ENCODE measurements at regions not wholly inside any gene's neighbourhood (a gene's known extent, or its start where the extent isn't known, plus 50 kb on each side); places are given as distances from the start of the nearest gene placed in this dataset.

- Histone ChIP-seq H3K9me3 (ENCODE audit: low read length) (no peaks in the 10 kb centered on the region), H3K4me3 (replicated peaks in 1 of 3; ENCODE audit: insufficient read depth in 1 of 3, low read depth in 2 of 3, low read length in 3 of 3) (no peak overlapping the region), H3K4me2 (ENCODE audit: low read depth, low read length) (no peak overlapping the region), H3K27me3 (ENCODE audit: control insufficient read depth in 1 of 2, insufficient read depth in 2 of 2, low read length in 2 of 2) (no peaks in the 10 kb centered on the region; a peak in 1 of 5 replicates), H3K79me2 (ENCODE audit: insufficient read depth, low read length) (no peaks in the 10 kb centered on the region), H4K20me1 (ENCODE audit: insufficient read depth, low read length) (no peaks in the 10 kb centered on the region), H3K9ac (ENCODE audit: insufficient read depth, low read depth, low read length) (no peak overlapping the region), H3K36me3 (replicated peaks in 1 of 2; ENCODE audit: control insufficient read depth in 1 of 2, insufficient read depth in 2 of 2, low read length in 2 of 2) (no peaks in the 10 kb centered on the region), H3K27ac (ENCODE audit: extremely low read length, insufficient read depth, low read length) (no peak overlapping the region), H2AFZ (ENCODE audit: low read length) (no peak overlapping the region), H3K4me1 (ENCODE audit: insufficient read depth, low read length) (no peaks in the 10 kb centered on the region)
- FAIRE-seq (no peak), DNase-seq (ENCODE audit: low spot score) (no peak), ATAC-seq (no peak)
- WGBS (ENCODE audit: low lambda C conversion rate) = 0% methylated on average over 1 of the region's 1 CpG
- intact Hi-C loops (cut with micrococcal nuclease; ENCODE audit: unreplicated experiment) (no loop called here), in situ Hi-C loops (cut with HindIII; ENCODE audit: extremely low pct_ligation_motif_present, low pct_unique_long_range_greater_than_20kb) (no loop called here)
- BruUV-seq (replicated peaks) = no TSS peak
- CTCF ChIA-PET (ENCODE audit: low intra/inter-chr PET ratio, low total read pairs) = no interaction called here
- POLR2A ChIA-PET = no interaction called here
- TF ChIP-seq SETDB1 (CRISPR knock-in tag; IDR thresholded peaks at IDR 0.05; ENCODE audit: borderline replicate concordance) (no peak), TIGD3 (CRISPR knock-in tag; IDR thresholded peaks at IDR 0.05; ENCODE audit: borderline replicate concordance) (no peak), DPF2 (CRISPR knock-in tag; IDR thresholded peaks at IDR 0.05; ENCODE audit: borderline replicate concordance, low read depth) (no peak), ZNF709 (CRISPR knock-in tag; IDR thresholded peaks at IDR 0.05) (no peak), ZNF841 (CRISPR knock-in tag; IDR thresholded peaks at IDR 0.05; ENCODE audit: borderline replicate concordance) (no peak), NFE2 (CRISPR knock-in tag; IDR thresholded peaks at IDR 0.05) (no peak), REPIN1 (CRISPR knock-in tag; IDR thresholded peaks at IDR 0.05; ENCODE audit: borderline replicate concordance, low read depth) (no peak), PHB2 (IDR thresholded peaks at IDR 0.05; ENCODE audit: partially characterized antibody) (no peak), ZNF292 (CRISPR knock-in tag; IDR thresholded peaks at IDR 0.05; ENCODE audit: borderline replicate concordance, low read depth) (no peak), PPARG (CRISPR knock-in tag; conservative IDR thresholded peaks at IDR 0.05) (no peak), FOXJ3 (CRISPR knock-in tag; IDR thresholded peaks at IDR 0.05; ENCODE audit: borderline replicate concordance) (no peak), ZNF547 (CRISPR knock-in tag; IDR thresholded peaks at IDR 0.05) (no peak), HDAC2 (CRISPR knock-in tag; IDR thresholded peaks at IDR 0.05) (no peak)
Observed at GRCh38 chr13:47038188-47038587, 141.3 kb upstream of the HTR2A start.

All from HepG2 (cell line).